ENCODE measurements at regions not wholly inside any gene's neighbourhood (a gene's known extent, or its start where the extent isn't known, plus 50 kb on each side); places are given as distances from the start of the nearest gene placed in this dataset.

DNA sequence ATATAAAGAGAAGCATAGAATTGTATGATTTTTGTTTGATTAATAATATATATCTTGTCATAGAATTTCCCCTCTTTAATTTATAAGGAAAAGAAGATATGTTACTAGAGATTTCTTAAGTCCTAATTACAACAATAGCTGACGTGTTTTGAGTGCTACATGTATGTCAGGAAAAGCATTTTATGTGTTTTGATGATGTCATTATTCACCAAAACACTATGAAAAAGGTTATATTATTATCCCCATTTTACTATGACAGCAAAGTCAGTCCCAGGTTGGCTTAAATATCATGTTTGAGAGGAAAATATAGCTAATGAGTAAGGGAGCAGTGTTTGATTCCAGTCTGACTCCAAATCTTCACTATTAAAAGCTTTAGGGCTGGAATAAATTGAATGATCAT, 428.4 kb upstream of the GOLIM4 start:
- TF ChIP-seq, protein P1, sequence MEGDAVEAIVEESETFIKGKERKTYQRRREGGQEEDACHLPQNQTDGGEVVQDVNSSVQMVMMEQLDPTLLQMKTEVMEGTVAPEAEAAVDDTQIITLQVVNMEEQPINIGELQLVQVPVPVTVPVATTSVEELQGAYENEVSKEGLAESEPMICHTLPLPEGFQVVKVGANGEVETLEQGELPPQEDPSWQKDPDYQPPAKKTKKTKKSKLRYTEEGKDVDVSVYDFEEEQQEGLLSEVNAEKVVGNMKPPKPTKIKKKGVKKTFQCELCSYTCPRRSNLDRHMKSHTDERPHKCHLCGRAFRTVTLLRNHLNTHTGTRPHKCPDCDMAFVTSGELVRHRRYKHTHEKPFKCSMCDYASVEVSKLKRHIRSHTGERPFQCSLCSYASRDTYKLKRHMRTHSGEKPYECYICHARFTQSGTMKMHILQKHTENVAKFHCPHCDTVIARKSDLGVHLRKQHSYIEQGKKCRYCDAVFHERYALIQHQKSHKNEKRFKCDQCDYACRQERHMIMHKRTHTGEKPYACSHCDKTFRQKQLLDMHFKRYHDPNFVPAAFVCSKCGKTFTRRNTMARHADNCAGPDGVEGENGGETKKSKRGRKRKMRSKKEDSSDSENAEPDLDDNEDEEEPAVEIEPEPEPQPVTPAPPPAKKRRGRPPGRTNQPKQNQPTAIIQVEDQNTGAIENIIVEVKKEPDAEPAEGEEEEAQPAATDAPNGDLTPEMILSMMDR (IDR thresholded peaks at IDR 0.05), result no peak
- ATAC-seq (ENCODE audit: insufficient number of reproducible peaks, low FRiP score, low read depth) (no peak), DNase-seq (ENCODE audit: low spot score) (no peak)
- Histone ChIP-seq H3K27ac (no peak overlapping the region), H3K27me3 (replicated peaks; ENCODE audit: insufficient read depth) (no peaks in the 10 kb centered on the region), H3K4me3 (no peak overlapping the region), H3K9me3 (no peaks in the 10 kb centered on the region), H3K4me1 (ENCODE audit: control insufficient read depth in 1 of 2, low read depth in 2 of 2) (no peaks in the 10 kb centered on the region), H3K36me3 (no peaks in the 10 kb centered on the region)

DNA sequence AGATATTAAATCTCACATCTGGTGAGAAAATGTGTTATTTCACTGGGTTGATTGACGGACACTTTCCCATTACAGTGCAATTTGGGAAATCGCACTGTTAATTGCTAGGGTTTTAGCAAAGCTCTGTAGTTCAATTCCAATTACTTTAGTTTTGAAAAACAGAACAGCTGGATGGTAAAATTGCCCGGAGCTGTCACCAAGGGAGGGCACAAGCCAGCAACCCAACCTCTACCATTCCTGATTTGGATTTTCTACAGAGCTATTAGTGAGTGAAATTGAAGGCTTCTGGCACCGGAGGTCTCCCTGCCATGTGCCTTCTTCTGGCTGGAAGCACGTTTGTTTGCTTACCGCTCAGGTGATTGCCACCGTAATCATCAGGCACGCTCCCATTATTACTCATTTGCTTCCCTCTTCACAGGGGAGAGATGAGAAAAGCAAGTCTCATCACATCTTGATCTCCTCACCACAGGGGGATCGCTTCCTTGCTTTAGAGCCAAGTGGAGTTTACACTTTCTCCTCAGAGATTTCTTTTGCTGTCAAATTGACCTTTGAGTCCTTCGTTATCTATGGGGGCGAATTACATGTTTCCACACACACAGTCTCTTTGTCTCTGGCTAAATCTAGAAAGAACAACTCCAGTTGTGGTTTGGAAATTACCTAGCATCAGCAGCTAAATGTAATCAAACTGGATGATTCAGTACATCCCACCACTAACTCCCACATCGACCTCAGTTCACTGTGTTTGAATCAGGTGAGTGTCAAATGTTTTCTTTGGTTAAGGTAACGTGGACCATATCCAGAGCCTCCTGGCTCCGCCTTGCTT, 421.7 kb upstream of the GOLIM4 start:
- no peaks in the 10 kb centered on the region for H3K4me1 ChIP-seq (ENCODE audit: control insufficient read depth in 1 of 2, low read depth in 2 of 2)
- H3K36me3 ChIP-seq, result no peaks in the 10 kb centered on the region
- no peaks in the 10 kb centered on the region for H3K9me3 ChIP-seq
- H3K27ac ChIP-seq, result no peak overlapping the region
- TF ChIP-seq, protein P1 (IDR thresholded peaks at IDR 0.05), result no peak
- no peaks in the 10 kb centered on the region for H3K27me3 ChIP-seq (replicated peaks; ENCODE audit: insufficient read depth)
- no peak overlapping the region for H3K4me3 ChIP-seq
- DNase-seq (ENCODE audit: low spot score), result no peak
- no peak for ATAC-seq (ENCODE audit: insufficient number of reproducible peaks, low FRiP score, low read depth)

DNA sequence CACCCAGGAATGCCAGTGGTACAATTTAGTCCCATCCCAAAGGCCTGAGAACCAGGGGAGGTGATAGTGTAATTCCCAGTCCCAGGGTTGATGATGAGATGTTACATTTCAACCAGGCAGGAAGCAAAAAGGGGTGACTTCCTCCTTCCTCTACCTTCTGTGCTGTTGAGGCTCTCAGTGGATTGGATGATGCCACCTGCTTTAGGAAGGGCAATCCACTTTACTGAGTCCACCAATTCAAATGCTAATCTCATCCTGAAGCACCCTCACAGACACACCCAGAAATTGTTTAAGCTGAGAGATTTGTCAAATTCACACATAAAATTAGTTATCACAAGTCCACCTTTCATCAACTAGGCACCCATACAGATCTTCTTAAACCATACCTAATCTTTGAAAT, 418.5 kb upstream of the GOLIM4 start:
- H3K4me3 ChIP-seq, result no peak overlapping the region
- H3K4me1 ChIP-seq (ENCODE audit: control insufficient read depth in 1 of 2, low read depth in 2 of 2), result no peaks in the 10 kb centered on the region
- no peaks in the 10 kb centered on the region for H3K9me3 ChIP-seq
- H3K36me3 ChIP-seq, result no peaks in the 10 kb centered on the region
- TF ChIP-seq, protein P1 (IDR thresholded peaks at IDR 0.05), result no peak
- H3K27me3 ChIP-seq (replicated peaks; ENCODE audit: insufficient read depth), result no peaks in the 10 kb centered on the region
- H3K27ac ChIP-seq, result no peak overlapping the region
- ATAC-seq (ENCODE audit: insufficient number of reproducible peaks, low FRiP score, low read depth) (no peak), DNase-seq (ENCODE audit: low spot score) (no peak)

DNA sequence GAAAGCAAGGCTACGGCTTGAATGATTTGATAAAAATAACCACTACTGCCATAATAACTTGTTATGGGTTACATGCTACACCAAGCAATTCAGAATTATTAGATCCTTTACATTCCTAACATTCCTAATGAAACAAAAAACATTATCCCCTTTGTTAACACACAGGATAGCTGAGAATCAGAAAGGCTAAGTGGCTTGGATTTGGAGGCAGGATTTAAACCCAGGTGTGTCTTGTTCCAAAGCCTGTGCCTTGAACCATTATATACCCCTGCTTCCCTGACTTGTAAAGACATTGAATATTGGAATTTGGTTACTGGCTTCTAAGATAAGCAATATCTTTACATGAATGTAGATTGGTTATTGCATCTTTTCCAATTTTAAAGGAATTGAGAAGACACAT, 417.1 kb upstream of the GOLIM4 start:
- no peaks in the 10 kb centered on the region for H3K36me3 ChIP-seq
- ATAC-seq (ENCODE audit: insufficient number of reproducible peaks, low FRiP score, low read depth) (no peak), DNase-seq (ENCODE audit: low spot score) (no peak)
- H3K9me3 ChIP-seq, result no peaks in the 10 kb centered on the region
- TF ChIP-seq, protein P1 (IDR thresholded peaks at IDR 0.05), result no peak
- no peak overlapping the region for H3K4me3 ChIP-seq
- no peaks in the 10 kb centered on the region for H3K27me3 ChIP-seq (replicated peaks; ENCODE audit: insufficient read depth)
- H3K27ac ChIP-seq, result no peak overlapping the region
- no peaks in the 10 kb centered on the region for H3K4me1 ChIP-seq (ENCODE audit: control insufficient read depth in 1 of 2, low read depth in 2 of 2)

DNA sequence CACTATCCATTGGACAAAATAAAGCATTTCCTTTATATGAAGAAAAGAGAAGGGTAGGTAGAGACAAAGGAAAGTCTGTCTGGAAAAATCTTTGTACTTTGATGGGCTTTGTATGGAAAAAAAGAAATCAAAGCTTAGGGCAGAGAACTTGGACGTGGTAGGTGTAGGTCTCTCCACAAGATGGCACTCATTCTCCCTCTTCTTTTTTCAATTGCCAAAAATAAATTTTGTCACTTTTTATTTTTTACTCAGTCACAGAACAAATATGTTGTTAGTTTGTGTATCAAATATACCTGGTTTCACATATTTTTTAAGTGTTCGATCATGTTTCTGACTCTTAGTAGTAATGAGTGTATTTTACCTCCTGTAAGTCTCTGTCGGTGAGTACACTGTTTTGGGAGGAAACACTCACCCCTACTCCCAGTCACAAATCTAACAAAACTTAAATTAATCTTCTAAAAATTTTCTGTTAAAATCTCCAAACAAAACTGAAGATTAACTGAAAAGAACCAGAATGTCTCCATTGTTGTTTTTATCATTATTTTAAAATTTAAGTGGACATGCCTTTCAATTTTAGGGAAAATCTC, 415.8 kb upstream of the GOLIM4 start:
- DNase-seq (ENCODE audit: low spot score) (no peak), ATAC-seq (ENCODE audit: insufficient number of reproducible peaks, low FRiP score, low read depth) (no peak)
- Histone ChIP-seq H3K36me3 (no peaks in the 10 kb centered on the region), H3K27me3 (replicated peaks; ENCODE audit: insufficient read depth) (no peaks in the 10 kb centered on the region), H3K4me1 (ENCODE audit: control insufficient read depth in 1 of 2, low read depth in 2 of 2) (no peaks in the 10 kb centered on the region), H3K9me3 (no peaks in the 10 kb centered on the region), H3K4me3 (no peak overlapping the region), H3K27ac (no peak overlapping the region)
- TF ChIP-seq, protein P1 (IDR thresholded peaks at IDR 0.05), result no peak
